Neutrophil (primary cell): ENCODE measurements at regions not wholly inside any gene's neighbourhood (a gene's known extent, or its start where the extent isn't known, plus 50 kb on each side); places are given as distances from the start of the nearest gene placed in this dataset.

Experiments used
- H3K27ac ChIP-seq: fragments of 200-600 bp; sonication (generic); 2 replicates; pipeline ENCODE4 v1.5.1; 2016; ENCODE audit warnings: mild to moderate bottlenecking, moderate library complexity
- H3K27me3 ChIP-seq: fragments of 200-600 bp; sonication (generic); 2 replicates; pipeline ENCODE4 v1.6.0; 2016; ENCODE audit warnings: mild to moderate bottlenecking
- H3K36me3 ChIP-seq: fragments of 200-600 bp; sonication (generic); 2 replicates; pipeline ENCODE4 v1.5.1; 2017
- H3K4me1 ChIP-seq, 2 experiments: fragments of 200-600 bp in 1 of 2; sonication (generic) in 1 of 2; 1 replicate in 1 of 2; 2 replicates in 1 of 2; pipeline versions ENCODE4 v1.5.1 to v1.6.1; 2013 to 2016; ENCODE audit warnings: low read depth in 1 of 2, low read length in 1 of 2, mild to moderate bottlenecking in 1 of 2, moderate library complexity in 1 of 2; ENCODE audit not compliant: control insufficient read depth in 1 of 2, insufficient read depth in 1 of 2
- H3K4me3 ChIP-seq, 2 experiments: fragments of 200-600 bp in 1 of 2; sonication (generic) in 1 of 2; 1 replicate in 1 of 2; 2 replicates in 1 of 2; pipeline ENCODE4 v1.5.1; 2013 to 2016; ENCODE audit warnings: low read depth in 1 of 2, low read length in 1 of 2, mild to moderate bottlenecking in 1 of 2, moderate library complexity in 1 of 2
- H3K9me3 ChIP-seq: fragments of 200-600 bp; sonication (generic); 2 replicates; pipeline ENCODE4 v1.5.1; 2016
- CTCF ChIP-seq: fragments of 200-600 bp; sonication (generic); IDR thresholded peaks from 2 replicates; pipeline ENCODE4 v1.5.1; 2016; ENCODE audit warnings: antibody characterized with exemption

- Histone ChIP-seq H3K4me1 (no peaks in the 10 kb centered on the region), H3K27ac (no peak overlapping the region), H3K4me3 (no peak overlapping the region), H3K9me3 (no peaks in the 10 kb centered on the region), H3K36me3 (no peaks in the 10 kb centered on the region), H3K27me3 (no peaks in the 10 kb centered on the region)
- no peak for TF ChIP-seq CTCF
Measured at GRCh38 chr14:106826833-106827369, 1300.5 kb downstream of the TMEM121 start.

GRCh38 chr14:106831322-106831720, 1304.9 kb downstream of the TMEM121 start:
- no peaks in the 10 kb centered on the region for H3K36me3 ChIP-seq
- TF ChIP-seq CTCF = peak; percentile 48

GRCh38 chr14:106837870-106838269, 1311.5 kb downstream of the TMEM121 start:
- TF ChIP-seq CTCF = no peak
- H3K4me3 ChIP-seq = no peak overlapping the region
- H3K36me3 ChIP-seq = no peaks in the 10 kb centered on the region
- H3K27ac ChIP-seq = no peak overlapping the region
- H3K4me1 ChIP-seq = peaks cover 8 to 10% of the 10 kb centered on the region in 2 experiments
- H3K27me3 ChIP-seq = no peaks in the 10 kb centered on the region
- no peaks in the 10 kb centered on the region for H3K9me3 ChIP-seq

More at GRCh38 chr14:106831322-106831720, 1304.9 kb downstream of the TMEM121 start:
- no peaks in the 10 kb centered on the region for H3K9me3 ChIP-seq
- no peaks in the 10 kb centered on the region for H3K27me3 ChIP-seq
- no peak overlapping the region for H3K27ac ChIP-seq
- H3K4me3 ChIP-seq = no peak overlapping the region
- H3K4me1 ChIP-seq = no peaks in the 10 kb centered on the region

GRCh38 chr14:106838991-106839769, 1312.8 kb downstream of the TMEM121 start:
- H3K4me3 ChIP-seq = no peak overlapping the region
- TF ChIP-seq CTCF = no peak
- peaks cover 20 to 21% of the 10 kb centered on the region in 2 experiments for H3K4me1 ChIP-seq
- no peaks in the 10 kb centered on the region for H3K27me3 ChIP-seq
- no peak overlapping the region for H3K27ac ChIP-seq
- no peaks in the 10 kb centered on the region for H3K9me3 ChIP-seq
- H3K36me3 ChIP-seq = no peaks in the 10 kb centered on the region

- H3K36me3 ChIP-seq = no peaks in the 10 kb centered on the region
- H3K27ac ChIP-seq = no peak overlapping the region
- no peak overlapping the region for H3K4me3 ChIP-seq
- TF ChIP-seq CTCF = no peak
- H3K27me3 ChIP-seq = no peaks in the 10 kb centered on the region
- peaks cover 22 to 23% of the 10 kb centered on the region in 2 experiments for H3K4me1 ChIP-seq
- no peaks in the 10 kb centered on the region for H3K9me3 ChIP-seq
Measured at GRCh38 chr14:106840258-106840657, 1313.9 kb downstream of the TMEM121 start.
